ENCODE measurements at regions not wholly inside any gene's neighbourhood (a gene's known extent, or its start where the extent isn't known, plus 50 kb on each side); places are given as distances from the start of the nearest gene placed in this dataset.

- DNase-seq: no peak
Observed at GRCh38 chr3:135310317-135310716, 515.3 kb downstream of the EPHB1 start.

DNA sequence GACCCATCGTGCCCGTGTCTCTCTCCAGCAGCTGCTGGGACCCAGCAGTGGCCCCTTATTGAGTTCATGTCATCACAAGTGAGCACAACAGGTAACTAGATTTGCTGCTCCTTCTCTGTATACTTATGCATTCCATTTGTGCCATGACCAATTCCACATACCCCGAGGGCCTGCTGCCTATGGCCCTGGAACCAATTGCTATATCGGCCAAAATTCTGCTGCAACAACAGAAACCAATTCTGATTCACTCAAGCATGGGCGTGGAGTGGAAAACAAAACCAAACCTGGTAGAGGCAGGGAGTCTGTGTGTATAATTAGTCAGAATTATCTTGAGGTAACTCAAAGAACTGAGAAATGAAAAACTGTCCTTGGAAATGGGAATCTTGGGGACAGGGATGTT is 516.6 kb downstream of the EPHB1 start:
- DNase-seq: no peak

GRCh38 chr3:135314237-135314636 is 519.2 kb downstream of the EPHB1 start:
- no peak for DNase-seq

DNA sequence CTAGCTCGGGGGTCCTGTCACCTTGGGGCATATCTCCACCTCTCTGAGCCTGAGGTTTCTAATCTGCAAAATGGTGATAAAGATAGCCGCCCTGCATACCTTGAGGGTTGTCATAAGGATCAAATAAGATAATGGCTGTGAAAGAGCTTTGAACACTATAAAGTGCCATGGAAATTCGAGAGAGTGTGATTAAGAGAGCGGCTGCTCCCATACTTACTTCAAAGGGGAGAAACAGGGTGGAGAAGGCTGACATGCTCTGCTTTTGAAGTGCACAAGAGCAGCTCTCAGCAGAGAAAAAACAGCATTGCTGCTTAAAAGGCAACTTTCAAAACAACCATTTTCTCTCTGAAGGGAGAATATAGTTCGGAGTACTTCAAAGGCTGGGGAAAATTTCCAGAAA is 529.2 kb downstream of the EPHB1 start:
- no peak for DNase-seq

- no peak for DNase-seq
Observed at GRCh38 chr3:135325096-135325495, 530.0 kb downstream of the EPHB1 start.

DNA sequence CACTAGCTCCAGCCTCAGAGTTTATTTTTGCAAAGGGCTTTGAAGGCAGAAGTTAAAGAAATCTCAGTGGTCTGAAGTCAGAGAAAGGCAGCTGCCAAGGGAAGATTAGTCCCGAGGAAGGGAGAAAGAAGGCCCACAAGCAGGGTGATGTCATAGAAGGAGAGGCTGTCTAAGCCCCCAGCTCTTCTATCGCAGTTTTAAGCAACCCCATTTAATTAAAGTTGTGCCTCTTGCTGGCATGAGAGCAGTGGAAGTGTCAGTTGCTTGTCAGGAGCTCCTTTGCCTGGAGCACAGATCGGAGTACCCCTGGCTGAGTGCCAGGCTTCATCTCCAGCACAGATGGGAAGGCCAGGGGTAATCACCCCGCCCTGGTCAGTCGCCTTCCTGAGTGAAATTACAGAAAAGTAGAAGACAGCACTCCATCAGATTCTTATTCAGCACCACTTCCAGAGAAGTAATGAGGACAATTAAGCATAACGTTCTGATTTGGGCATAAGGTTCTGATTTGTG is 530.7 kb downstream of the EPHB1 start:
- DNase-seq: no peak

DNA sequence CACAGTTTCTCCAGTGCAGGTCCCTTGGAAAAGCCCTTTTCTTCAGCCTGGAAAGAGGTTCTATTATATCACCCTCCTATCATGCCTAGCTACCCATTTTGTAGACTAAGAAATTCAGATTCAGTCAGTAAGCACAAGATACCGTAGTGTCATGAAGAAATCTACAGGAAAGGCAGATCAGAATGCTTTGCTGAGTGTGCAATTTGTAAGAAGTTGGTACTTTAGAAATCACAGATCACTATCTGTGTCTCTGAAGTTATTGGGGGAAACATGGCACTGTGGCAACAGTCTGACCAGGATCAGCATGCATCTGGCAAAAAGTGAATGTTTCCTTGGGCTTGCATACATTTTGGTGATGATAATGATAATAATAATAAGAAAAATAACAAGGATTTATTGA is 531.8 kb downstream of the EPHB1 start:
- no peak for DNase-seq

- DNase-seq: no peak
Observed at GRCh38 chr3:135328036-135328435, 533.0 kb downstream of the EPHB1 start.

GRCh38 chr3:135329479-135329878 is 534.4 kb downstream of the EPHB1 start:
- no peak for DNase-seq

DNA sequence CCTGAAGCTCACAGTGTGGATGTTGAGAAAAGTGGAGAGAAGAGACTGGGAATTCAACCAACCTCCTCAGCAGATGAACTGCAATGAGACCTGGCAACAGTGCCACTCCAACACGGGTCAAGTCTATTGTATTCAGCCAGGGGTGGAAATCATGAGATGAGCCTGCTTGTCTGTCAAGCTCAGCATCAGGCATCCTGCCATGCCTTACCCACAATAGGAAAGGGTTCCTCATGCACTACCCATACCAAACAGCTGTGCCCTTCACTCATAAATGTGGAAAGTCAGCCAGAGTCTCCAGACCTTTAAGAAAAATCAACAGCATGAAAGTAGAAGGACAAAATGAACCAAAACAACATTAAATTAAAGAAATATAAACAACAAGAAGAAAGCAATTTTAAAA is 542.1 kb downstream of the EPHB1 start:
- DNase-seq: no peak

DNA sequence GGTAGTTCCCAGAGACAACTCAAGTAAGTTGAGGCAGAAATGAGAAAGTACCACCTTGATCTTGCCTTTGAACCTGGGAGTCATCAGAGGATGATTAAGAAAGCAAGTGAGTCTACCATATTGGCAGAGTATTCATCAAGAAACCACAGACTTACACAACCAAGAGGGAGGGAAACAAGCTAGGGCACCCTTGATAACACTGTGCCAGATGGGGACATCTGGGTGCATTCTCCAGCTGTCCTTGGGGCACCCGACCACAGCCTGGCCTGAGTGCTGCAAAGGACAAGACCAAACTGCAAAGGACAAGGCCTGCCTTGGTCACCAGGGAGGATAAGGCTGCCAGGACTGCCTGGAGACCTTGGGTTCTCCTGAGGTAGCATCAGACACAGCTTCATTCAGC is 553.6 kb downstream of the EPHB1 start:
- DNase-seq: no peak

- DNase-seq: no peak
Observed at GRCh38 chr3:135349254-135349948, 554.3 kb downstream of the EPHB1 start.

GRCh38 chr3:135352213-135352612 is 557.2 kb downstream of the EPHB1 start:
- DNase-seq: no peak

DNA sequence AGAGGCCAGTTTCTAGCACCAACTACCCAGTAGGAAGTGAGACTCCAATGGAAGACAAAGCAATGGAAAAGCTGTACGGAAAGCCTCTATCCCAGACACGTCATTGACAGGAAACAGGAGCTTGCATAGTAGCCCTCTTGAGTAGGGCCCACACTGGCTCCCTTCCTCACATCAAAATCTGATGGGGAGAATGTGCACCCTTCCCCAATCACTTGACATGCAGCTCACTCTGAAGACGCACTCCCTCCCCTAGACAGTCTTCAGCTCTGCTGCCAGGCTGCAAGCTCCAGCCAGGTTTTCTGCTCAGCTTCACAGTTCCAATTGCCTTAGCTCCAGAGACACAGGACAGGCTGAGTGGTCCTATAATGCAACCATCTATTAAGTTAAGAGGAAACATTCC is 567.8 kb downstream of the EPHB1 start:
- DNase-seq: no peak

- no peak for DNase-seq
Observed at GRCh38 chr3:135364676-135365075, 569.6 kb downstream of the EPHB1 start.

DNA sequence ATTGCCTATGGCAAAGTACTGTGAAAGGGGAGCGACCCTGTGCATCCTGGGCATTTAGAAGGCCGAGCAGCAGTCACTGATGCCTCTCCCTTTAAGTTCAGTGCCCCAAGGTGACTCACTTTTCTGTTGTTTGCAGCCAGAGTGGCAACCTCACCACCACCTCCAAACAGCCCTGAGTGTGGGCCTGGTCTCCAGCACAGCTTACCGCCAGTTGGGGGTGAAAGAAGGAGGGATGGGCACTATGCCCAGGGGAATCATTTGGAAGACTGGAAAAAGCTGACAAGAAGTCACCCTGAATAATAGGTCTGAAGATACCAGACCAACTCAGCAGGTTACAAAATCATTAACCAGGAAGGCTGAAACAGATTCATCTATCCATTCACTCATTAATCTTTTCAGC is 571.8 kb downstream of the EPHB1 start:
- DNase-seq: no peak

GRCh38 chr3:135368316-135368715 is 573.3 kb downstream of the EPHB1 start:
- no peak for DNase-seq

DNA sequence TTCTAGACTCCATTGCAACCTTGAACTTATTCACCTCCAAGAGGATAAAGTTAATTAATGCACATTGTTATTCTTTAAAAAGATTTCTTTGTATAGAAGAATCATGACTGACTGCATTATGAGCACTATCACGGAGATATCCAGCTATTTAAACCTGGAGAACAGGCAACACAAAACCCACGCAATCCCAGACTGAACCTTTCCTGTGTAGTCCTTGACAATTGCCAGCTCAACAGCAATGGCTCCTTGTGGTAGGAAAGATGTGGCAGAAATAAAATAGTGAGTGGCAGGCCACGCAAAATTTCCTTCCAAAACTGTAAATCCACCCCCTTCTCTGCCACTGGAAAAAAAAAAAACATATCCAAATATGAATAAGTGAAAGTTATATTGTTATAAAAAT is 573.7 kb downstream of the EPHB1 start:
- DNase-seq: no peak

DNA sequence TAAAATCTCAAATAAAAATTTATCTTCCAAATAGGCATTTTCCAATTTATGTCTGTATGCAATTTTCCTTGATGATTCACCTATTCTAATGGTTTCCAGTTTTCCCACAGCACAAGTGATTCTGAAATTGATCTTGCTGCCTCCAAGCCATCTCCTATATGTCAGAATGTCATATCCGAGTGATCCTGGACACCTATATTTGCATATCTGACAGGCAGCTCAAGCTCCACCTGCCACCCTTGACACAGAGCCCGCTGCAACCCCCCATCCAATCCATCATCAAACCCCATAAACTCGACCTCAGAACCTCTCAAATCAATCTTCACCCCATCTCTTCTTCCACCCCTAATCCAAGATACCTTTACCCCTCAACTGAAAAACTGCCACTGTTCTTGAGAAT is 579.5 kb downstream of the EPHB1 start:
- no peak for DNase-seq

GRCh38 chr3:135382188-135382587 is 583.3 kb upstream of the PPP2R3A start:
- DNase-seq: no peak

DNA sequence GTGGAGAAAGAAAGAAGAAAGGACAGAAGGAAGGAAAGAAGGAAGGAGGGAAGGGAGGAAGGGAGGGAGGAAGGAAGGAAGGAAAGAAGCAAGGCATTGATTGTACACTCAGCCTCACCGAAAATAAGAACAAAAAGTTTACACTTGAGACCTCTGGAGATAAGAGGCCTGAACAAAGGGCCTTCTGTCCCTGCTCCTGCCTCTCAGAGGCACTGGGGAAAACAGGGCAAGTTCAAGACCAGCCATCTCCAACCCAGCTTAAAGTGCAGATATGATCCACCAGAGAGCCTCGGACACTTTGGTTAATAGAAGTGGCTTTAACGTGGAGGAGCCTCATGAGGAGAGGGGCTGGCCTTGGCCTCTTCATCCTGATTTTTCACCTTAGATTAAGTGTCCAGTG is 582.9 kb upstream of the PPP2R3A start:
- DNase-seq: no peak

DNA sequence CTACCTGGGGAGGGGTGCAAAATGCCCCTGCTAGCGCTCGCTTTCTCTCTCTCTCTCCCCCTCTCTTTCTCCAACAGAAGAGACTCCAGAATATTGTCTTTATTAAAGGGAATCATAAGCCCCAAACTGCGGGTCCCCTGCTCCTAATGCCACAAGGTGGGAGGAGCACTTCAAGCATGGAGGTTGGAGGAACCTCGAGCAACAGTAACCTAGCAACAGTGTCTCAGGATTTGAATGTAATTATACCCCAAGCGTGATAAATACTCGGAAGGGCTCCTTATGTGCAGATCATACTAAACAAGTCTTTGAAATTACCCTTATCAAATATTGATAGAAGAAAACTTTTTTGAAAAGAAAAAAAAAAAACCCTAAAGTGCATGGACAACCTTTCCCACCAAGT is 582.2 kb upstream of the PPP2R3A start:
- no peak for DNase-seq

GRCh38 chr3:135392151-135392550 is 573.4 kb upstream of the PPP2R3A start:
- no peak for DNase-seq

DNA sequence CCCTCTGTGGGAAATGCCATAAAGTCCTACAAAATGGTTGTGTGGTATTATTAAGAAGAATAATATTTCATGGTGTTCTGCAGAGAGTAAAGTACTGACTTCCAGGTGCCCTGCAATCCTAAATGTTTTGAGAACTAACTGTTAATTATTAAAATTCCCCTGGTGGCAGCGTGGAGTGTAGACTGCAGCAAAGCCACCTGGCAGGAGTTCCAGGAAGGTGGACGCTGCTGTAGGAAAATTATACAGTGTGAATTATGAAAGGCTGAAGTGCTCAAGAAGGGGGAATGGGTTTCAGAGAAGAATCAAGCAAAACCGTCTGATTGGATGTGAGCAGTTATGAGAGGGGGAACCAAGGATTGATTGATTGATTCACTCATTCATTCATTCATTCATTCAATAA is 572.4 kb upstream of the PPP2R3A start:
- no peak for DNase-seq

DNA sequence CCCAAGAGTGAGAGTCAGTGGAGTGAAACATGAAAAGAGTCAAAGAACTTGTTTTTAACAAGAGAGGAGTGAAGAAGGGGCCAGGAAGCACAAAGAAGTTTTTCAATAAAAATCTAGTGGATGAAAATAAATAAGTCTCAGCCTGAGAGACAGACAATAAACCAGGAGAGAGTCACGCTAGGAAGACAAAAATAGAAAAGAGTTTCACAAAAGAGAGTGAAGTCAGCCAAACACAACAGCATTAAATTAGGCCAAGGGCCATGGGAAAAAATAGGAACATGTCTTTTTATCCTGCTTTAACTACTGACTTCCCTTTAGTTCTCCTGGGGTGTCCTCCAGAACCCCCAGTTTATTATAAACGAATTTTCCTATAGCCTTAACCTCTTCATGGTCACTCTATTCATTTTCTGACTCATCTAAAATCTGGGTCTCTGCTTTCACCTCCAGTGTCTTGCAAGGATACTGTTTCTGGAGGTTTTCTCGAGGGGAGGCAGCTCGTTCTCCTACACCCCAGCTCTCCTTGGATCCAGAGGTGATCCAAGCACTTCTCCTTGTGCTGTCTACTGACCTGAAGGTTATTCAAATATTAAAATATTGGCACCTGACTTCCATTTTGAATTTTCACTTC is 571.5 kb upstream of the PPP2R3A start:
- DNase-seq: no peak
